ENCODE measurements at regions not wholly inside any gene's neighbourhood (a gene's known extent, or its start where the extent isn't known, plus 50 kb on each side); places are given as distances from the start of the nearest gene placed in this dataset.

GRCh38 chr5:155091063-155091648 is 77.6 kb downstream of the KIF4B start:
- no peak for DNase-seq (ENCODE audit: insufficient read length)
- no peak for FAIRE-seq
- TF ChIP-seq TAF1 (IDR thresholded peaks at IDR 0.05; ENCODE audit: borderline replicate concordance, low read depth, low read length) (no peak), POLR2AphosphoS5 (IDR thresholded peaks at IDR 0.05; ENCODE audit: low read depth, low read length) (no peak), POLR2A (IDR thresholded peaks at IDR 0.05; ENCODE audit: low read depth, low read length) (no peak)

- DNase-seq (ENCODE audit: insufficient read length) (no peak), FAIRE-seq (no peak)
These were observed 78.5 kb downstream of the KIF4B start for GRCh38 chr5:155091768-155092717.

GRCh38 chr5:155094455-155094854 is 80.9 kb downstream of the KIF4B start:
- FAIRE-seq: no peak
- TF ChIP-seq POLR2AphosphoS5 (IDR thresholded peaks at IDR 0.05; ENCODE audit: low read depth, low read length): no peak
- TF ChIP-seq TAF1 (IDR thresholded peaks at IDR 0.05; ENCODE audit: borderline replicate concordance, low read depth, low read length): no peak
- no peak for TF ChIP-seq POLR2A (IDR thresholded peaks at IDR 0.05; ENCODE audit: low read depth, low read length)
- no peak for DNase-seq (ENCODE audit: insufficient read length)

More at GRCh38 chr5:155091768-155092717, 78.5 kb downstream of the KIF4B start:
- TF ChIP-seq TAF1 (IDR thresholded peaks at IDR 0.05; ENCODE audit: borderline replicate concordance, low read depth, low read length): no peak
- no peak for TF ChIP-seq POLR2AphosphoS5 (IDR thresholded peaks at IDR 0.05; ENCODE audit: low read depth, low read length)
- TF ChIP-seq POLR2A (IDR thresholded peaks at IDR 0.05; ENCODE audit: low read depth, low read length): no peak

- no peak for DNase-seq (ENCODE audit: insufficient read length)
- no peak for FAIRE-seq
- TF ChIP-seq POLR2A (IDR thresholded peaks at IDR 0.05; ENCODE audit: low read depth, low read length): no peak
- TF ChIP-seq TAF1 (IDR thresholded peaks at IDR 0.05; ENCODE audit: borderline replicate concordance, low read depth, low read length): no peak
- no peak for TF ChIP-seq POLR2AphosphoS5 (IDR thresholded peaks at IDR 0.05; ENCODE audit: low read depth, low read length)
These were observed 84.4 kb downstream of the KIF4B start for GRCh38 chr5:155097995-155098394.

GRCh38 chr5:155098433-155098832 is 84.9 kb downstream of the KIF4B start:
- no peak for DNase-seq (ENCODE audit: insufficient read length)
- TF ChIP-seq POLR2AphosphoS5 (IDR thresholded peaks at IDR 0.05; ENCODE audit: low read depth, low read length) (no peak), POLR2A (IDR thresholded peaks at IDR 0.05; ENCODE audit: low read depth, low read length) (no peak)
- FAIRE-seq: no peak

- no peak for TF ChIP-seq POLR2A (IDR thresholded peaks at IDR 0.05; ENCODE audit: low read depth, low read length)
- TF ChIP-seq TAF1 (IDR thresholded peaks at IDR 0.05; ENCODE audit: borderline replicate concordance, low read depth, low read length): no peak
- no peak for TF ChIP-seq POLR2AphosphoS5 (IDR thresholded peaks at IDR 0.05; ENCODE audit: low read depth, low read length)
- DNase-seq (ENCODE audit: insufficient read length) (no peak), FAIRE-seq (no peak)
These were observed 88.1 kb downstream of the KIF4B start for GRCh38 chr5:155101697-155102096.

- no peak for FAIRE-seq
- TF ChIP-seq TAF1 (IDR thresholded peaks at IDR 0.05; ENCODE audit: borderline replicate concordance, low read depth, low read length) (no peak), POLR2A (IDR thresholded peaks at IDR 0.05; ENCODE audit: low read depth, low read length) (no peak), POLR2AphosphoS5 (IDR thresholded peaks at IDR 0.05; ENCODE audit: low read depth, low read length) (no peak)
These were observed 89.6 kb downstream of the KIF4B start for GRCh38 chr5:155103146-155103545.

GRCh38 chr5:155104441-155104840 is 90.9 kb downstream of the KIF4B start:
- no peak for FAIRE-seq
- no peak for DNase-seq (ENCODE audit: insufficient read length)
- TF ChIP-seq POLR2AphosphoS5 (IDR thresholded peaks at IDR 0.05; ENCODE audit: low read depth, low read length) (no peak), TAF1 (IDR thresholded peaks at IDR 0.05; ENCODE audit: borderline replicate concordance, low read depth, low read length) (no peak), POLR2A (IDR thresholded peaks at IDR 0.05; ENCODE audit: low read depth, low read length) (no peak)

More at GRCh38 chr5:155103146-155103545, 89.6 kb downstream of the KIF4B start:
- no peak for DNase-seq (ENCODE audit: insufficient read length)

GRCh38 chr5:155106221-155106620 is 92.7 kb downstream of the KIF4B start:
- no peak for DNase-seq (ENCODE audit: insufficient read length)

GRCh38 chr5:155113888-155114287 is 100.3 kb downstream of the KIF4B start:
- FAIRE-seq: no peak
- DNase-seq (ENCODE audit: insufficient read length): no peak
- TF ChIP-seq POLR2AphosphoS5 (IDR thresholded peaks at IDR 0.05; ENCODE audit: low read depth, low read length) (no peak), POLR2A (IDR thresholded peaks at IDR 0.05; ENCODE audit: low read depth, low read length) (no peak), TAF1 (IDR thresholded peaks at IDR 0.05; ENCODE audit: borderline replicate concordance, low read depth, low read length) (no peak)

More at GRCh38 chr5:155106221-155106620, 92.7 kb downstream of the KIF4B start:
- no peak for TF ChIP-seq TAF1 (IDR thresholded peaks at IDR 0.05; ENCODE audit: borderline replicate concordance, low read depth, low read length)
- TF ChIP-seq POLR2A (IDR thresholded peaks at IDR 0.05; ENCODE audit: low read depth, low read length): no peak
- no peak for TF ChIP-seq POLR2AphosphoS5 (IDR thresholded peaks at IDR 0.05; ENCODE audit: low read depth, low read length)
- FAIRE-seq: no peak

- no peak for TF ChIP-seq POLR2A (IDR thresholded peaks at IDR 0.05; ENCODE audit: low read depth, low read length)
- TF ChIP-seq TAF1 (IDR thresholded peaks at IDR 0.05; ENCODE audit: borderline replicate concordance, low read depth, low read length): no peak
- TF ChIP-seq POLR2AphosphoS5 (IDR thresholded peaks at IDR 0.05; ENCODE audit: low read depth, low read length): no peak
- DNase-seq (ENCODE audit: insufficient read length) (no peak), FAIRE-seq (no peak)
These were observed 101.1 kb downstream of the KIF4B start for GRCh38 chr5:155114655-155115054.

Measured in GM12892 (cell line).